ENCODE measurements at regions not wholly inside any gene's neighbourhood (a gene's known extent, or its start where the extent isn't known, plus 50 kb on each side); places are given as distances from the start of the nearest gene placed in this dataset.

GRCh38 chr6:55666037-55666436 lies 87.0 kb upstream of the HMGCLL1 start:
- TF ChIP-seq POLR2A (IDR thresholded peaks at IDR 0.05; ENCODE audit: low read depth, low read length): no peak
- no peak for FAIRE-seq
- DNase-seq (ENCODE audit: insufficient read length, low spot score): no peak

GRCh38 chr6:55664591-55665587 lies 85.9 kb upstream of the HMGCLL1 start:
- FAIRE-seq (peak; percentile 65), DNase-seq (ENCODE audit: insufficient read length, low spot score) (no peak)
- no peak for TF ChIP-seq POLR2A (IDR thresholded peaks at IDR 0.05; ENCODE audit: low read depth, low read length)

- DNase-seq (ENCODE audit: insufficient read length, low spot score) (no peak), FAIRE-seq (no peak)
- no peak for TF ChIP-seq POLR2A (IDR thresholded peaks at IDR 0.05; ENCODE audit: low read depth, low read length)
Observed at GRCh38 chr6:55663914-55664313, 84.9 kb upstream of the HMGCLL1 start.

GRCh38 chr6:55659304-55659703 lies 80.3 kb upstream of the HMGCLL1 start:
- TF ChIP-seq POLR2A (IDR thresholded peaks at IDR 0.05; ENCODE audit: low read depth, low read length): no peak
- DNase-seq (ENCODE audit: insufficient read length, low spot score) (no peak), FAIRE-seq (no peak)

GRCh38 chr6:55654445-55654844 lies 75.5 kb upstream of the HMGCLL1 start:
- no peak for TF ChIP-seq POLR2A (IDR thresholded peaks at IDR 0.05; ENCODE audit: low read depth, low read length)
- FAIRE-seq: peak; percentile 82
- no peak for DNase-seq (ENCODE audit: insufficient read length, low spot score)

- FAIRE-seq (no peak), DNase-seq (ENCODE audit: insufficient read length, low spot score) (no peak)
- TF ChIP-seq POLR2A (IDR thresholded peaks at IDR 0.05; ENCODE audit: low read depth, low read length): no peak
Observed at GRCh38 chr6:55652429-55652828, 73.4 kb upstream of the HMGCLL1 start.

GRCh38 chr6:55651015-55651414 lies 72.0 kb upstream of the HMGCLL1 start:
- DNase-seq (ENCODE audit: insufficient read length, low spot score): no peak
- TF ChIP-seq POLR2A (IDR thresholded peaks at IDR 0.05; ENCODE audit: low read depth, low read length): no peak
- no peak for FAIRE-seq

- peak; percentile 66 for FAIRE-seq
Observed at GRCh38 chr6:55643861-55644260, 64.9 kb upstream of the HMGCLL1 start.

GRCh38 chr6:55642366-55642765 lies 63.4 kb upstream of the HMGCLL1 start:
- FAIRE-seq: no peak
- DNase-seq (ENCODE audit: insufficient read length, low spot score): no peak
- no peak for TF ChIP-seq POLR2A (IDR thresholded peaks at IDR 0.05; ENCODE audit: low read depth, low read length)

More at GRCh38 chr6:55643861-55644260, 64.9 kb upstream of the HMGCLL1 start:
- no peak for TF ChIP-seq POLR2A (IDR thresholded peaks at IDR 0.05; ENCODE audit: low read depth, low read length)
- no peak for DNase-seq (ENCODE audit: insufficient read length, low spot score)

- DNase-seq (ENCODE audit: insufficient read length, low spot score) (no peak), FAIRE-seq (peak; percentile 60)
- no peak for TF ChIP-seq POLR2A (IDR thresholded peaks at IDR 0.05; ENCODE audit: low read depth, low read length)
Observed at GRCh38 chr6:55636406-55637102, 57.6 kb upstream of the HMGCLL1 start.

- FAIRE-seq (no peak), DNase-seq (ENCODE audit: insufficient read length, low spot score) (no peak)
- TF ChIP-seq POLR2A (IDR thresholded peaks at IDR 0.05; ENCODE audit: low read depth, low read length): no peak
Observed at GRCh38 chr6:55633471-55633870, 54.5 kb upstream of the HMGCLL1 start.

- no peak for TF ChIP-seq POLR2A (IDR thresholded peaks at IDR 0.05; ENCODE audit: low read depth, low read length)
- DNase-seq (ENCODE audit: insufficient read length, low spot score) (no peak), FAIRE-seq (peak; percentile 78)
Observed at GRCh38 chr6:55632953-55633352, 54.0 kb upstream of the HMGCLL1 start.
